ENCODE measurements at regions not wholly inside any gene's neighbourhood (a gene's known extent, or its start where the extent isn't known, plus 50 kb on each side); places are given as distances from the start of the nearest gene placed in this dataset.

GRCh38 chr2:7567646-7568045 is 650.4 kb downstream of the RNF144A start:
- Histone ChIP-seq H3K23ac (ENCODE audit: low read length in 2 of 2) (no peak overlapping the region), H3K4ac (ENCODE audit: low read depth in 1 of 2, low read length in 2 of 2) (no peak overlapping the region), H2BK15ac (ENCODE audit: low read depth, poor library complexity, severe bottlenecking) (no peak overlapping the region), H3K4me2 (ENCODE audit: low read length, poor library complexity, severe bottlenecking) (no peak overlapping the region), H2AK5ac (ENCODE audit: low read length, severe bottlenecking) (no peak overlapping the region), H3K36me3 (ENCODE audit: control insufficient read depth in 1 of 2, insufficient read depth in 2 of 2, low read depth in 1 of 2, low read length in 2 of 2) (no peaks in the 10 kb centered on the region), H4K8ac (ENCODE audit: low read length) (no peak overlapping the region), H3K27me3 (ENCODE audit: control insufficient read depth in 1 of 2, insufficient read depth in 1 of 2, low read length in 2 of 2) (no peaks in the 10 kb centered on the region), H3K4me3 (ENCODE audit: insufficient read depth in 1 of 2, low read depth in 1 of 2, low read length in 2 of 2) (no peak overlapping the region), H3K27ac (ENCODE audit: low read length, poor library complexity, severe bottlenecking) (no peak overlapping the region), H3K4me1 (ENCODE audit: control insufficient read depth, insufficient read depth, low read depth, low read length) (no peaks in the 10 kb centered on the region), H2BK5ac (ENCODE audit: low read depth, low read length, poor library complexity, severe bottlenecking) (no peak overlapping the region), H2AFZ (ENCODE audit: low read depth, low read length) (no peak overlapping the region), H3K18ac (ENCODE audit: low read depth in 1 of 2, low read length in 2 of 2) (no peak overlapping the region), H3K9me3 (ENCODE audit: control insufficient read depth, low read length) (peaks cover 4% of the 10 kb centered on the region), H2BK12ac (ENCODE audit: low read length in 2 of 2) (no peak overlapping the region), H3K14ac (ENCODE audit: low read length in 2 of 2) (no peak overlapping the region), H3K9ac (ENCODE audit: low read length) (no peak overlapping the region), H2BK120ac (ENCODE audit: low read depth, low read length) (no peak overlapping the region), H3K79me1 (replicated peaks; ENCODE audit: low read length, poor library complexity, severe bottlenecking) (no peaks in the 10 kb centered on the region), H4K91ac (ENCODE audit: low read length) (no peak overlapping the region)
- no peak for DNase-seq
- WGBS: 87% methylated on average over 2 of the region's 4 CpGs

GRCh38 chr2:7570247-7570646 is 653.0 kb downstream of the RNF144A start:
- no peaks in the 10 kb centered on the region for H3K27me3 ChIP-seq (ENCODE audit: control insufficient read depth in 1 of 2, insufficient read depth in 1 of 2, low read length in 2 of 2)
- no peak overlapping the region for H3K14ac ChIP-seq (ENCODE audit: low read length in 2 of 2)
- H3K79me1 ChIP-seq (replicated peaks; ENCODE audit: low read length, poor library complexity, severe bottlenecking): no peaks in the 10 kb centered on the region
- H3K9ac ChIP-seq (ENCODE audit: low read length): no peak overlapping the region
- H2BK15ac ChIP-seq (ENCODE audit: low read depth, poor library complexity, severe bottlenecking): no peak overlapping the region
- no peak for DNase-seq
- H2AK5ac ChIP-seq (ENCODE audit: low read length, severe bottlenecking): no peak overlapping the region
- H2AFZ ChIP-seq (ENCODE audit: low read depth, low read length): no peak overlapping the region
- no peak overlapping the region for H3K27ac ChIP-seq (ENCODE audit: low read length, poor library complexity, severe bottlenecking)
- no peak overlapping the region for H3K4ac ChIP-seq (ENCODE audit: low read depth in 1 of 2, low read length in 2 of 2)
- no peak overlapping the region for H4K8ac ChIP-seq (ENCODE audit: low read length)
- no peak overlapping the region for H3K23ac ChIP-seq (ENCODE audit: low read length in 2 of 2)
- no peak overlapping the region for H2BK120ac ChIP-seq (ENCODE audit: low read depth, low read length)
- no peak overlapping the region for H3K18ac ChIP-seq (ENCODE audit: low read depth in 1 of 2, low read length in 2 of 2)
- no peak overlapping the region for H2BK12ac ChIP-seq (ENCODE audit: low read length in 2 of 2)
- no peak overlapping the region for H4K91ac ChIP-seq (ENCODE audit: low read length)
- H3K9me3 ChIP-seq (ENCODE audit: control insufficient read depth, low read length): peaks cover 7% of the 10 kb centered on the region
- WGBS: 97% methylated on average over 3 of the region's 3 CpGs
- no peak overlapping the region for H3K4me2 ChIP-seq (ENCODE audit: low read length, poor library complexity, severe bottlenecking)
- H3K36me3 ChIP-seq (ENCODE audit: control insufficient read depth in 1 of 2, insufficient read depth in 2 of 2, low read depth in 1 of 2, low read length in 2 of 2): no peaks in the 10 kb centered on the region
- no peak overlapping the region for H3K4me3 ChIP-seq (ENCODE audit: insufficient read depth in 1 of 2, low read depth in 1 of 2, low read length in 2 of 2)
- H3K4me1 ChIP-seq (ENCODE audit: control insufficient read depth, insufficient read depth, low read depth, low read length): no peaks in the 10 kb centered on the region
- no peak overlapping the region for H2BK5ac ChIP-seq (ENCODE audit: low read depth, low read length, poor library complexity, severe bottlenecking)

GRCh38 chr2:7571701-7572100 is 654.5 kb downstream of the RNF144A start:
- Histone ChIP-seq H3K4me1 (ENCODE audit: control insufficient read depth, insufficient read depth, low read depth, low read length) (no peaks in the 10 kb centered on the region), H3K4me2 (ENCODE audit: low read length, poor library complexity, severe bottlenecking) (no peak overlapping the region), H3K27me3 (ENCODE audit: control insufficient read depth in 1 of 2, insufficient read depth in 1 of 2, low read length in 2 of 2) (no peaks in the 10 kb centered on the region), H2BK12ac (ENCODE audit: low read length in 2 of 2) (no peak overlapping the region), H2BK120ac (ENCODE audit: low read depth, low read length) (no peak overlapping the region), H4K8ac (ENCODE audit: low read length) (no peak overlapping the region), H3K4ac (ENCODE audit: low read depth in 1 of 2, low read length in 2 of 2) (no peak overlapping the region), H3K18ac (ENCODE audit: low read depth in 1 of 2, low read length in 2 of 2) (no peak overlapping the region), H2AK5ac (ENCODE audit: low read length, severe bottlenecking) (no peak overlapping the region), H2BK5ac (ENCODE audit: low read depth, low read length, poor library complexity, severe bottlenecking) (no peak overlapping the region), H3K79me1 (replicated peaks; ENCODE audit: low read length, poor library complexity, severe bottlenecking) (no peaks in the 10 kb centered on the region), H3K27ac (ENCODE audit: low read length, poor library complexity, severe bottlenecking) (no peak overlapping the region), H3K36me3 (ENCODE audit: control insufficient read depth in 1 of 2, insufficient read depth in 2 of 2, low read depth in 1 of 2, low read length in 2 of 2) (no peaks in the 10 kb centered on the region), H3K4me3 (ENCODE audit: insufficient read depth in 1 of 2, low read depth in 1 of 2, low read length in 2 of 2) (no peak overlapping the region), H2BK15ac (ENCODE audit: low read depth, poor library complexity, severe bottlenecking) (no peak overlapping the region), H3K9me3 (ENCODE audit: control insufficient read depth, low read length) (peaks cover 8% of the 10 kb centered on the region), H3K14ac (ENCODE audit: low read length in 2 of 2) (no peak overlapping the region), H2AFZ (ENCODE audit: low read depth, low read length) (no peak overlapping the region), H3K23ac (ENCODE audit: low read length in 2 of 2) (no peak overlapping the region), H3K9ac (ENCODE audit: low read length) (no peak overlapping the region), H4K91ac (ENCODE audit: low read length) (no peak overlapping the region)
- DNase-seq: no peak
- no CpG with 5 or more reads among the region's 1 CpG for WGBS

- Histone ChIP-seq H3K14ac (ENCODE audit: low read length in 2 of 2) (no peak overlapping the region), H4K91ac (ENCODE audit: low read length) (no peak overlapping the region), H3K27me3 (ENCODE audit: control insufficient read depth in 1 of 2, insufficient read depth in 1 of 2, low read length in 2 of 2) (no peaks in the 10 kb centered on the region), H3K4me2 (ENCODE audit: low read length, poor library complexity, severe bottlenecking) (no peak overlapping the region), H3K23ac (ENCODE audit: low read length in 2 of 2) (no peak overlapping the region), H3K18ac (ENCODE audit: low read depth in 1 of 2, low read length in 2 of 2) (no peak overlapping the region), H2BK5ac (ENCODE audit: low read depth, low read length, poor library complexity, severe bottlenecking) (no peak overlapping the region), H2BK120ac (ENCODE audit: low read depth, low read length) (no peak overlapping the region), H2BK15ac (ENCODE audit: low read depth, poor library complexity, severe bottlenecking) (no peak overlapping the region), H3K27ac (ENCODE audit: low read length, poor library complexity, severe bottlenecking) (no peak overlapping the region), H3K4me3 (ENCODE audit: insufficient read depth in 1 of 2, low read depth in 1 of 2, low read length in 2 of 2) (no peak overlapping the region), H4K8ac (ENCODE audit: low read length) (no peak overlapping the region), H3K9me3 (ENCODE audit: control insufficient read depth, low read length) (peaks cover 9% of the 10 kb centered on the region), H3K4ac (ENCODE audit: low read depth in 1 of 2, low read length in 2 of 2) (no peak overlapping the region), H3K36me3 (ENCODE audit: control insufficient read depth in 1 of 2, insufficient read depth in 2 of 2, low read depth in 1 of 2, low read length in 2 of 2) (no peaks in the 10 kb centered on the region), H3K9ac (ENCODE audit: low read length) (no peak overlapping the region), H2BK12ac (ENCODE audit: low read length in 2 of 2) (no peak overlapping the region), H3K79me1 (replicated peaks; ENCODE audit: low read length, poor library complexity, severe bottlenecking) (no peaks in the 10 kb centered on the region), H2AFZ (ENCODE audit: low read depth, low read length) (no peak overlapping the region), H3K4me1 (ENCODE audit: control insufficient read depth, insufficient read depth, low read depth, low read length) (no peaks in the 10 kb centered on the region), H2AK5ac (ENCODE audit: low read length, severe bottlenecking) (no peak overlapping the region)
- no peak for DNase-seq
- WGBS: 87% methylated on average over 4 of the region's 7 CpGs
These were observed 655.2 kb downstream of the RNF144A start for GRCh38 chr2:7572450-7572849.

All from mesenchymal stem cell (in vitro differentiated cells and primary cell).